SK-N-SH (cell line): ENCODE measurements at regions not wholly inside any gene's neighbourhood (a gene's known extent, or its start where the extent isn't known, plus 50 kb on each side); places are given as distances from the start of the nearest gene placed in this dataset.

Experiments
- CTCF ChIA-PET: fragments of 300-600, 350-600 bp; formaldehyde crosslinking; extraction: SDS; loops from one replicate; lab custom pipeline; 2021; lab: Yijun Ruan, JAX
- POLR2A ChIA-PET: fragments of 350-600 bp; sonication (Branson Sonifier 250); formaldehyde crosslinking; extraction: SDS; loops from one replicate; lab custom pipeline; 2020; ENCODE audit warnings: antibody characterized with exemption, inconsistent platforms; lab: Yijun Ruan, JAX
- DNase-seq: peaks from one replicate; pipeline ENCODE4 v3.0.0; 2012
- H2AFZ ChIP-seq: fragments of 200-600 bp; sonication (generic); 2 replicates; pipeline ENCODE4 v1.8.1; 2016; ENCODE audit warnings: antibody characterized with exemption, mild to moderate bottlenecking, low read depth
- H3F3A ChIP-seq: fragments of 200-600 bp; sonication (generic); replicated peaks from 2 replicates; pipeline ENCODE3; 2016; ENCODE audit warnings: antibody characterized with exemption, mild to moderate bottlenecking; ENCODE audit not compliant: insufficient read depth
- H3K27ac ChIP-seq, 2 experiments: fragments of 200-500 bp in 1 of 2; fragments of 200-600 bp in 1 of 2; sonication (Bioruptor generic) in 1 of 2; sonication (generic), shearing (Covaris generic) in 1 of 2; 2 replicates each; pipeline versions ENCODE4 v1.5.1 to v1.6.1; 2014 to 2016; ENCODE audit warnings: low read depth in 2 of 2, inconsistent platforms in 1 of 2, low read length in 1 of 2, mild to moderate bottlenecking in 1 of 2, mixed read lengths in 1 of 2
- H3K27me3 ChIP-seq: fragments of 200-600 bp; sonication (generic), shearing (Covaris generic); 2 replicates; pipeline ENCODE4 v1.6.1; 2016; ENCODE audit warnings: mixed run types; ENCODE audit not compliant: insufficient read depth
- H3K36me3 ChIP-seq, 2 experiments: fragments of 200-500 bp in 1 of 2; fragments of 200-600 bp in 1 of 2; sonication (Bioruptor generic) in 1 of 2; sonication (generic) in 1 of 2; replicated peaks in 1 of 2; 2 replicates each; pipeline versions ENCODE3 to v1.5.1; 2014 to 2016; ENCODE audit warnings: low read length in 1 of 2, mild to moderate bottlenecking in 1 of 2; ENCODE audit not compliant: insufficient read depth in 2 of 2, control insufficient read depth in 1 of 2
- H3K4me1 ChIP-seq, 2 experiments: fragments of 200-500 bp in 1 of 2; fragments of 200-600 bp in 1 of 2; sonication (Bioruptor generic) in 1 of 2; sonication (generic), shearing (Covaris generic) in 1 of 2; 2 replicates each; pipeline versions ENCODE4 v1.5.1 to v1.6.1; 2014 to 2016; ENCODE audit warnings: low read depth in 1 of 2, low read length in 1 of 2, mixed run types in 1 of 2; ENCODE audit not compliant: insufficient read depth in 2 of 2, control insufficient read depth in 1 of 2
- H3K4me2 ChIP-seq: fragments of 200-600 bp; sonication (generic), shearing (Covaris generic); 2 replicates; pipeline ENCODE4 v1.6.1; 2017; ENCODE audit warnings: mixed run types
- H3K4me3 ChIP-seq, 2 experiments: fragments of 200-500 bp in 1 of 2; fragments of 200-600 bp in 1 of 2; sonication (Bioruptor generic) in 1 of 2; sonication (generic), shearing (Covaris generic) in 1 of 2; 2 replicates each; pipeline versions ENCODE4 v1.5.1 to v1.8.1; 2014 to 2016; ENCODE audit warnings: low read depth in 2 of 2, inconsistent platforms in 1 of 2, low read length in 1 of 2, mild to moderate bottlenecking in 1 of 2, mixed read lengths in 1 of 2, moderate library complexity in 1 of 2
- H3K79me2 ChIP-seq: fragments of 200-600 bp; sonication (generic); 2 replicates; pipeline ENCODE4 v1.8.1; 2017; ENCODE audit warnings: mild to moderate bottlenecking; ENCODE audit not compliant: insufficient read depth
- H3K9ac ChIP-seq: fragments of 200-600 bp; sonication (generic); 2 replicates; pipeline ENCODE4 v1.6.1; 2017; ENCODE audit warnings: mixed run types
- H3K9me2 ChIP-seq: fragments of 200-600 bp; sonication (generic); 2 replicates; pipeline ENCODE4 v1.6.1; 2017; ENCODE audit warnings: mixed run types
- H3K9me3 ChIP-seq: fragments of 200-600 bp; sonication (generic); 2 replicates; pipeline ENCODE4 v1.6.1; 2017; ENCODE audit warnings: mixed run types, mild to moderate bottlenecking, moderate library complexity
- H4K20me1 ChIP-seq: fragments of 200-600 bp; sonication (generic); 2 replicates; pipeline ENCODE4 v1.6.1; 2017; ENCODE audit warnings: mild to moderate bottlenecking, mixed run types; ENCODE audit not compliant: insufficient read depth
- ELF1 ChIP-seq: IDR thresholded peaks from 2 replicates; pipeline ENCODE4 v1.4.0; 2012
- EP300 ChIP-seq, 2 experiments: IDR thresholded peaks; 2 replicates each; pipeline versions ENCODE4 v1.4.0 to v1.6.1; 2012; ENCODE audit warnings: borderline replicate concordance in 1 of 2, low read depth in 1 of 2, low read length in 1 of 2
- FOSL2 ChIP-seq: IDR thresholded peaks from 2 replicates; pipeline ENCODE4 v1.4.0; 2012; ENCODE audit warnings: low read depth, mild to moderate bottlenecking, moderate library complexity, borderline replicate concordance
- FOXJ3 ChIP-seq: sonication (generic); formaldehyde crosslinking; IDR thresholded peaks from 2 replicates; pipeline ENCODE4 v1.5.1; 2020; ENCODE audit warnings: mild to moderate bottlenecking, missing genetic modification reagents
- MEF2A ChIP-seq: IDR thresholded peaks from 2 replicates; pipeline ENCODE4 v1.4.0; 2012; ENCODE audit warnings: low read depth, borderline replicate concordance
- NFIC ChIP-seq: IDR thresholded peaks from 2 replicates; pipeline ENCODE4 v1.4.0; 2012; ENCODE audit warnings: borderline replicate concordance
- NRF1 ChIP-seq: IDR thresholded peaks from 2 replicates; pipeline ENCODE4 v1.6.1; 2012; ENCODE audit warnings: low read depth, mild to moderate bottlenecking, low read length
- RFX5 ChIP-seq: IDR thresholded peaks from 2 replicates; pipeline ENCODE4 v1.6.1; 2012; ENCODE audit warnings: mild to moderate bottlenecking, improper control_type of control experiment, low read length
- SIN3A ChIP-seq: IDR thresholded peaks from 2 replicates; pipeline ENCODE4 v1.6.1; 2012; ENCODE audit warnings: low read depth, mild to moderate bottlenecking, low read length, moderate library complexity, borderline replicate concordance
- TEAD4 ChIP-seq: IDR thresholded peaks from 2 replicates; pipeline ENCODE4 v1.4.0; 2012; ENCODE audit warnings: mild to moderate bottlenecking, borderline replicate concordance; ENCODE audit not compliant: insufficient read depth
- YY1 ChIP-seq: IDR thresholded peaks from 2 replicates; pipeline ENCODE4 v1.4.0; 2012; ENCODE audit warnings: low read depth, mild to moderate bottlenecking
- WGBS: methylation state at CpG from one replicate; pipeline ENCODE4 v1.1.6; 2017; ENCODE audit warnings: low lambda C conversion rate; 5-methylcytosine and 5-hydroxymethylcytosine counted together
- TF ChIP-seq, protein P1 (sequence below): fragments of 150-350 bp; IDR thresholded peaks from 2 replicates; pipeline ENCODE4 v1.6.1; 2017; ENCODE audit warnings: antibody characterized with exemption, low read length, low read depth, borderline replicate concordance
- TF ChIP-seq, protein P2 (sequence below): IDR thresholded peaks from 2 replicates; pipeline ENCODE4 v1.4.0; 2012; ENCODE audit warnings: low read depth
- TF ChIP-seq, protein P3 (sequence below): fragments of 200-600 bp; sonication (generic); IDR thresholded peaks from 2 replicates; pipeline ENCODE4 v1.6.1; 2017; ENCODE audit warnings: antibody characterized with exemption, mild to moderate bottlenecking, moderate library complexity
- TF ChIP-seq, protein P4 (sequence below): IDR thresholded peaks from 2 replicates; pipeline ENCODE4 v1.4.0; 2012; ENCODE audit warnings: low read depth, borderline replicate concordance
- TF ChIP-seq, protein P5 (sequence below): IDR thresholded peaks from 2 replicates; pipeline ENCODE4; 2012

DNA sequence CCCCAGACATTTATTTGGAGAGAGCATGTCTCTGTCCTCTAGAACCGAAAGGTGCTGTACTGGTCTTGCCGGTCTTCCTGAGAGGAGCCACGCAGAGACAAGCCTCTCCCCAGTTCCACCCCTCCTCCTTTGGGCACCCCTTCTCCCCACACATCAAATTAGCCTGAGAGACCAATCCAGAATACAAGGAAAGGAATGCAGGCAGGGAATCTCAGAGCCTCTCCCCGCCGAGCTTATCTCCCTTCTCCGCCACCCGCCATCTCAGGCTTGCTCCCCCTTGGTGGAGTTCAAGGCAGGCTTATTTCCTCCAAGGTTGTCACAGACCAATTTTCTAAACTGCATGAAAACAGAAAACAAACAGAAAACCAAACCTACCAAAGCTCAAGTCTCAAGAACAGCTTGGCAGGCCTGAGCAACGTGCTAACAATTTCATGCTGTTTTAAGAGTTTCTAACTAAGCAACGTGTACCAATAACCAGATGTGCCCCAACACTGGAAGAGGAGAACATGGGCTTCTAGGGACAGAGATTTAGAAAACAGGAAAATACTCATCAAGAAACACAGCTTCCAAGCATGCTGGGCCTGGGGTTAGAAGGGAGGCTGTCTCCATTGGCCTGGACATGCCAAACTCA lies 124.5 kb upstream of the PKDCC start (continued):
- TF ChIP-seq FOSL2, result no peak
- TF ChIP-seq ELF1, result no peak

DNA sequence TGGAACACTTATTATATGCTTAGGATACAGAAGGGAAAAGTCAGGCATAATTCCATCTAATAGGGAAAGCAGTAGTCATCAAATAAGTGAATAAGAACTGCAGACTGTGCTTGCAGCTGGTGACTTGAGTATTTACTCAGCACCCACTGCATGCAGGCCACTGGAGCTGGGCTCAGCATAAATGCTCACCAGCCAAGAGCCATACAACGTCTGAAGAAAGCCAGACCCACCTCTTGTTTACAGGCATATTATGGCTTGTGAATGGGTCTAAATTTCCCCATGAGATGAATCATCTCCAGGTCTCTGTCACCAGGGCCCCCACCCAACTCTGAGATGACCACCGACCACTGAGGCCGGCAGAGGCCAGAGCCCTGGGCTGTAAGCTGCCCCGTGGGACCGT lies 123.8 kb upstream of the PKDCC start:
- no peaks in the 10 kb centered on the region for H4K20me1 ChIP-seq
- no peaks in the 10 kb centered on the region for H3K9me2 ChIP-seq
- H3K36me3 ChIP-seq, result no peaks in the 10 kb centered on the region
- no peak overlapping the region for H3K9ac ChIP-seq
- H3K4me1 ChIP-seq, result peaks cover 0 to 30% of the 10 kb centered on the region in 2 experiments; a peak in 1 of 4 replicates
- H3K27ac ChIP-seq, result no peak overlapping the region
- no peak overlapping the region for H3K4me2 ChIP-seq
- no peak for DNase-seq
- TF ChIP-seq EP300 (IDR thresholded peaks at IDR 0.05; ENCODE audit: borderline replicate concordance in 1 of 2, low read depth in 1 of 2, low read length in 1 of 2) (no peak), TEAD4 (no peak), NRF1 (no peak), NFIC (no peak), RFX5 (no peak), MEF2A (no peak), SIN3A (no peak), FOXJ3 (CRISPR knock-in tag) (no peak), YY1 (no peak)
- TF ChIP-seq, protein P1, sequence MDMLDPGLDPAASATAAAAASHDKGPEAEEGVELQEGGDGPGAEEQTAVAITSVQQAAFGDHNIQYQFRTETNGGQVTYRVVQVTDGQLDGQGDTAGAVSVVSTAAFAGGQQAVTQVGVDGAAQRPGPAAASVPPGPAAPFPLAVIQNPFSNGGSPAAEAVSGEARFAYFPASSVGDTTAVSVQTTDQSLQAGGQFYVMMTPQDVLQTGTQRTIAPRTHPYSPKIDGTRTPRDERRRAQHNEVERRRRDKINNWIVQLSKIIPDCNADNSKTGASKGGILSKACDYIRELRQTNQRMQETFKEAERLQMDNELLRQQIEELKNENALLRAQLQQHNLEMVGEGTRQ, result no peak
- TF ChIP-seq, protein P2, sequence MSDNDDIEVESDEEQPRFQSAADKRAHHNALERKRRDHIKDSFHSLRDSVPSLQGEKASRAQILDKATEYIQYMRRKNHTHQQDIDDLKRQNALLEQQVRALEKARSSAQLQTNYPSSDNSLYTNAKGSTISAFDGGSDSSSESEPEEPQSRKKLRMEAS, result no peak
- TF ChIP-seq, protein P3, sequence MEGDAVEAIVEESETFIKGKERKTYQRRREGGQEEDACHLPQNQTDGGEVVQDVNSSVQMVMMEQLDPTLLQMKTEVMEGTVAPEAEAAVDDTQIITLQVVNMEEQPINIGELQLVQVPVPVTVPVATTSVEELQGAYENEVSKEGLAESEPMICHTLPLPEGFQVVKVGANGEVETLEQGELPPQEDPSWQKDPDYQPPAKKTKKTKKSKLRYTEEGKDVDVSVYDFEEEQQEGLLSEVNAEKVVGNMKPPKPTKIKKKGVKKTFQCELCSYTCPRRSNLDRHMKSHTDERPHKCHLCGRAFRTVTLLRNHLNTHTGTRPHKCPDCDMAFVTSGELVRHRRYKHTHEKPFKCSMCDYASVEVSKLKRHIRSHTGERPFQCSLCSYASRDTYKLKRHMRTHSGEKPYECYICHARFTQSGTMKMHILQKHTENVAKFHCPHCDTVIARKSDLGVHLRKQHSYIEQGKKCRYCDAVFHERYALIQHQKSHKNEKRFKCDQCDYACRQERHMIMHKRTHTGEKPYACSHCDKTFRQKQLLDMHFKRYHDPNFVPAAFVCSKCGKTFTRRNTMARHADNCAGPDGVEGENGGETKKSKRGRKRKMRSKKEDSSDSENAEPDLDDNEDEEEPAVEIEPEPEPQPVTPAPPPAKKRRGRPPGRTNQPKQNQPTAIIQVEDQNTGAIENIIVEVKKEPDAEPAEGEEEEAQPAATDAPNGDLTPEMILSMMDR, result no peak
- TF ChIP-seq, protein P4, sequence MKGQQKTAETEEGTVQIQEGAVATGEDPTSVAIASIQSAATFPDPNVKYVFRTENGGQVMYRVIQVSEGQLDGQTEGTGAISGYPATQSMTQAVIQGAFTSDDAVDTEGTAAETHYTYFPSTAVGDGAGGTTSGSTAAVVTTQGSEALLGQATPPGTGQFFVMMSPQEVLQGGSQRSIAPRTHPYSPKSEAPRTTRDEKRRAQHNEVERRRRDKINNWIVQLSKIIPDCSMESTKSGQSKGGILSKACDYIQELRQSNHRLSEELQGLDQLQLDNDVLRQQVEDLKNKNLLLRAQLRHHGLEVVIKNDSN, result no peak
- TF ChIP-seq, protein P5, sequence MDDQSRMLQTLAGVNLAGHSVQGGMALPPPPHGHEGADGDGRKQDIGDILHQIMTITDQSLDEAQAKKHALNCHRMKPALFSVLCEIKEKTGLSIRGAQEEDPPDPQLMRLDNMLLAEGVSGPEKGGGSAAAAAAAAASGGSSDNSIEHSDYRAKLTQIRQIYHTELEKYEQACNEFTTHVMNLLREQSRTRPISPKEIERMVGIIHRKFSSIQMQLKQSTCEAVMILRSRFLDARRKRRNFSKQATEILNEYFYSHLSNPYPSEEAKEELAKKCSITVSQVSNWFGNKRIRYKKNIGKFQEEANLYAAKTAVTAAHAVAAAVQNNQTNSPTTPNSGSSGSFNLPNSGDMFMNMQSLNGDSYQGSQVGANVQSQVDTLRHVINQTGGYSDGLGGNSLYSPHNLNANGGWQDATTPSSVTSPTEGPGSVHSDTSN, result no peak
- no peaks in the 10 kb centered on the region; the same call in 1 of the 2 replicates for H3K27me3 ChIP-seq
- H3K9me3 ChIP-seq, result no peaks in the 10 kb centered on the region
- no peak overlapping the region for H3K4me3 ChIP-seq
- H3F3A ChIP-seq, result no peaks in the 10 kb centered on the region
- ChIA-PET CTCF (interaction anchor here (1.2 to 1.7 kb wide), 3 partner anchors 25 to 83 kb away, joined by 3 to 4 read pairs (median 3); no protein-coding TSS in a partner anchor), POLR2A (no interaction called here)
- H3K79me2 ChIP-seq, result no peaks in the 10 kb centered on the region
- 57% methylated on average over 5 of the region's 5 CpGs for WGBS
- no peak overlapping the region for H2AFZ ChIP-seq
